Islet precursor cell (in vitro differentiated cells): ENCODE measurements at regions not wholly inside any gene's neighbourhood (a gene's known extent, or its start where the extent isn't known, plus 50 kb on each side); places are given as distances from the start of the nearest gene placed in this dataset.
"Not testable (repeated sequence)": the region's sequence is repeated elsewhere in the genome, so short reads cannot be mapped to it uniquely, and the experiment has no call there.

Source experiments
- DNase-seq: peaks from one replicate; pipeline ENCODE4 v3.0.0-alpha.2; 2018

DNA sequence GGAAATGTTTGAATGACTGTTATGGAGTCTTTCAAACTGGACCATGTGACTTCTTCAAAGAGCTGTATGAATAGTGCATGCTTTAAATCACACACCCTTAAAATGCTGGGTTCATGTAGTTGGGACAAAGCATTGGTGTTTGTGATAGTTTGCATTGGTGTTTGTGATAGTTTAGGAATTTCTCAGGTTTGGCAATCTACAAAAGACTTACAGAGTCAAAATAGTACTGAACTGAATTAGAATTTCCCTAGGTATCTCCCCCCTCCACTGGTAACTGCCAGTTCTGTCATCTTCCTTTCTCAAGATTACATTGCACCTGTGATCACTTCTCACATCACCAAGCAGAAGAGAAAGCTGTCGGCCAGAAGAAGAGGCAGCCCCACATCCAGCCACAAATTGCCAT is 261.1 kb downstream of the GATA3 start:
- DNase-seq: no peak

GRCh38 chr10:8316284-8316683 is 261.8 kb downstream of the GATA3 start:
- no peak for DNase-seq

GRCh38 chr10:8318429-8318828 is 263.9 kb downstream of the GATA3 start:
- DNase-seq: not testable (repeated sequence)

DNA sequence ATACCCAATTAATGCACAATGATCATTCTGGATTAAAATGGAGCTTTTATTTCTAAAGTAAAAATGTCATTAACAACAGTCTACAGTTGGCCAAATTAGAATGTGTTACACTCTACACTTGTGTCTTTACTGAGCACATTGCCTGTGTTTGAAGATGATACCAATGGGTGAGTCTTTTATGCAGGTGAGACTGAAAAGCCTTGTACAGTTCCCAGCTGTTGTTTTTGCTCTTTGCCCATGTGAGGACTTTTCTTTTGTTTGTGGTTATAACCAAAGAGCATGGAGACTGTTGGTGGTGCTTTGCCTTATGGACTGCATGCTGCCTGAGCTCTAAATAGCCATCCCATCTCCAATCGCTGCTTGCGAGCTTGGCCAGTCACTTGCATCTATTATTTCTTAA is 264.5 kb downstream of the GATA3 start:
- no peak for DNase-seq

DNA sequence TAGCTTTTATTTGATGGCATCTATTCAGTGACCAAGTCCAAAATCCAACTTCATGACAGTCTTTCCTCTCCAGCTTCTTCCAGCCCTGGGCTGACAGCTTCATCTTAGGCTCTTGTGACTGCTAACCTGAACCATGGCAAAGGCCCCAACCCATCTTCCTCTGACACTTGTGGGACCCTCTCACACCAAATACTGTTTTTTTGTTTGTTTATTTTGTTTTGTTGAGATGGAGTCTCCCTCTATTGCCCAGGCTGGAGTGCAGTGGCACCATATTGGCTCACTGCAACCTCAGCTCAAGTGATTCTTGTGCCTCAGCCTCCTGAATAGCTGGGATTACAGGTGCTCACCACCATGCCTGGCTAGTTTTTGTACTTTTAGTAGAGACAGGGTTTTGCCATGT is 265.2 kb downstream of the GATA3 start:
- DNase-seq: no peak

DNA sequence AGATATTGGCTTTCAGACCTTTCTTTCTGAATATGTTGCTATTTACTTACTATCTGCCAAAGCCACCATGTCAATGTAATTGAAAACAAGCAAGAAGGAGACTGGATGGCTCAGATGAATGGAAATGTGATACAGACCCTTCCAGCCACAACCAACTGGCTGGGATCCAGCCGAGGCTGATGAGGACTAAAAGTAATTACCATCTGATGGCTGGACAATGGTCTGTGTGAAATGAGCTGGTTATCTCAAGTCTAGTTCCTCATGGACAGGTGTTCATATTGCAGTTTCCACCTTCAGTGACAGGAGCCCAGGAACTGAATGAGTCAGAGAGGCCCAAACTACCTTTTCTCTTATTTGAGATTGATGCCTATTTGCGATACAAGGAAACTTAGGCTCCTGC is 267.5 kb downstream of the GATA3 start:
- DNase-seq: no peak

DNA sequence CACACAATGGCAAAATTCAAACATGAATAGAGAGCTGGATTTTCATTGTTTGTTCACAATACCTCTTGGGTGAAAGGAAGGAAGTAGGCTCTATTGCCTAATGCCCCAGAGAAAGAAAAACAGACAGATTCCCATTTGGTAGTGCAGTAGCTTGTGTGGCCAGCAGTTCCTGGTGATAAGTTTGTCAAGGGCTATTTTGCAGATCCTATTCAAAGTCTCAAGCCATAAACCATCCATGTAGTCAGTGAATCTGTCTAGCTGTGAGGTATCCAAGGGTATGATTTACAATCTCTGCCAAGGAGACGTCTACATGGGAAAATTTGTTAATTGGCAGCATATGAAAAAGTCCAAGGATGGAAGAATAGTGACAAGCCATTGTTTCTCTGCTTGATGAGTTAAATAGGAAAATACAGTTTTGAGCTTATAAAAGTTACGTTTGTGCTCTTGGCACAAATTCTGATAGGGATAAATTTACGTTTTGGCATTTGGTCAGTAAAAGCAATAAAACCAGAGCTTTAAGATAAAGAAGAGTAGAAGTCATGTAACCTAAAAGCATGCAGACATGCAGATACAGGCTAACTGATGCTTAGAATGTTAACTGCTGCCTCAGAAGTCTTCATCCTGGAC is 269.1 kb downstream of the GATA3 start:
- DNase-seq: no peak

DNA sequence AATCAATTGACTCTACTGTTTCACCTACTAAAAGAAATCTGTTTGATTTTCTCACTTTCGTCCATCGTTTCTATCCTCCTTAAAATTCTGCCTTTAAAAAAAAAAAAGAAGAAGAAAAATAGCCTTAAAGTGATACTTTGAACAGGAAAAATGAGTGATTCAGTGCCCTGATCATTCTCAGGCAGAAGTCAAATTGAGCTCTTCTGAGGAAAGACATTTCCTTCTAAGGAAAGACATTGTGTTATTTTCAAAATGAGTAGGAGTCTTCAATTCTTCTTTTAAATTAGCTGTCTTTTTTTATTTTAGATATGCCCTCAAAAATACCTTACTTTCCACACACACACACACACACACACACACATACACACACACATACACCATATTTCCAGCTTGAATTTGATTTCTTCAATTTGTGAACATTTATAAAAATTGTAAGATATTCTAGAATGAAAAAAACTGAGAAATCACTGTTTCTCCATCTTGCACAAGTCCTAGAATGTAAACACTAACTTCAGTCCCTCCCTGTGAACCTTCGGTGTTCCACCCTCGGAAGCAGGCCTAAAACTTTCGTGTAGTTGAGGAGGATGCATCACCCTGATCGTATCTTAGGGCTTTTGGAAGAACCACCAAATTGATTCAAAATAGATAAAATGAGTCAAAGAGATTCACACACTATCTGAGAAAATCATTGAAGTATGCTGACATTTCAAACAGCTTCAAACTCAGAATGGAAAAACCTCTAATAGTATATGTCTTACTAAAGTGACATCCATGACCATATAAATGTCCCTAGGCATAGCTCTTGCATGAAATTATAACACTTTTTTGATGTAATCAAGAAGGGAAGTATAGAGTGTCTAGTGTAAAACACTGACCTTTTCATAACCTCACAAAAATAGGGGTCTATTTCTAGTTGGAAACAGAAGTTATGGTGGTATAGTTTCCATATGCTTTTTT is 270.8 kb downstream of the GATA3 start:
- DNase-seq: no peak

DNA sequence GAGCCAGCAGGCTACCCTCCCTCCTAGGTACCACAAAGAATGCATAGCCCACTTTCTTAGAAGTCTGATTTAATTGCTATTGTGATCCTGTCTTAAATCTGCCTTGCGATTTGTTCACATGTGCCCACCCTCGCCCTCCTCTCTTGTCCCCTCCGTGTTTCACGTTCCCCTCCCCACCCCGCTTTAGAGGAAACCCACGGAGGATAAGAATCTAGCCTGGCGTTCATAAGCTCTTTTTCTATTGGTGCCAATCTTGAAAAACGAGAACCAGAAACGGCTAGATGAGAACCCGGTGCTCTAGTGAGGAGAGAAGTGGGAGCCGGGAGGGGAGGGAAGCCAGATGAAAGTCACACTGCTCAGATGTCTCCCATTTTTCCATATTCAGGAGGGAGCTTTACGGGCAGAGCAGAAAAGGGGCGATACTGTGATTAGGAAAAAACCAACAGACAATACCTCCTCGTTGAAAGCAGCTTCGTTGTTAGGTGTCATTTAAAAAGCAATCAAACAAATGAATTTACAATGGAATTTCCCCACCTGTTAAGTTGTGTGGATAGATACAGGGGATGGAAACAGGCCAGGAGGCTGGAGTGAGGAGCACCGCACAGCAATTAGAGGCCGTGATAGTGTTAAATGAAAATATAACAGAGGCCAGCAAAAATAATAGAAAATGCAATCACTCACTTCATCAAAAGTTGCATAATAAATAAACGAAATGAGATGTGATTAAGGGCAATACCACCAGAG is 272.1 kb downstream of the GATA3 start:
- DNase-seq: no peak

GRCh38 chr10:8327140-8327423 is 272.6 kb downstream of the GATA3 start:
- DNase-seq: no peak

DNA sequence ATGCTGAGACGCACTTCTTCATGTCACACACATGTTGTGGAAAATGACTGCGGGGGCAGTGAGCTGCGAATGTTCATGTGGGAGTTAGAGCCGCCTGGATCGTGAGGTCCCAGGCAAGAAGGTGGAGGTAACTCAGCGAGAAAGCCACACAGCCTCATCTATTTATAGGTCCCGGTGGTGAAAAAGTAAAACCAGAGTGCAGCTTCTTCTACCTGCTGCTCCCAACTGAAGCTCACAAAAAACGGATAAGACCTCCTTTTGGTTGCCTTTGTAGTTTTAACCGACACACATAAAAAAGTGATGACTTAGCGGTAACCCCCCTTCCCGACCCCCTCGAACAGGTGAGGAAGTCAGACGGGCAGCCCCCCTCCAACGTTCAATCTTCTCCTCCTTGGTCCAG is 276.9 kb downstream of the GATA3 start:
- no peak for DNase-seq

DNA sequence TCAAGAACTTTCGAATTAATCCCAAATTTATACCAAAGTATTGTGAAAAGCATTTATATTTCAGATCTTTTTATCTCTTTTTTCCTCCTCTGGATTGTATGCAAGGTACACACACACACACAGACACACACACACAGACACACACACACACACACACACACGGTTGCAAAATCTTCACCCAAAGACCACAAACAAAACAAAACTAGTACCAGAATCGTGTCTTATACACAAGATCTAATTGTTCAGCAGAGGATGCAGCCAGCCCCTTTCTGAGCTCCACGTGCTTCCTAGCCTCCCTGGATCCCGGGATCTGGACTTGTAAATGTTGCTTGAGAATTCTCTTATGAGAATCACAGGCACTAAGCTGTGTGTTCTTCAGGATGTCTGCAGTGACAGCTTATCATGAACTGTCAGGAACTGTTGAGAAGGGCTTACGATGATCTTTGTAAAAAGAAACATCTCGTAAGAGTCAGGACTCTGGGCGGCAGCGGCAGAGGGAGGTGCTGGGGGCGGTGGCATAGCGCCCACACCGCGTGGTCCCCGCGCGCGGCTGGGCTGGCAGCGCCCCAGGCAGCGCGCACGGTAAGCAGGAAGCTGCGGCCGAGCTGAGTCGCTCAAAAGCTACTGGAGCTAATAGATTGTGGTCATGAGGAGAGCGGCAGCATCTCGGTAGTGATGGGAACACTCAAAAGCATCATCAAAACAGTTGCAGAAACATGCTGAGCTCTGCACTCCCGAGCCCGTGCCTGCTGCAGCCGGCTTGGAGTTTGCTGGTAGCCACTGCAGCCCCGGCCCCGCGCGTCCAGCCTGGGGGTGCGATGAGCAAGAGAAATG is 277.6 kb downstream of the GATA3 start:
- DNase-seq: peak; percentile 80

DNA sequence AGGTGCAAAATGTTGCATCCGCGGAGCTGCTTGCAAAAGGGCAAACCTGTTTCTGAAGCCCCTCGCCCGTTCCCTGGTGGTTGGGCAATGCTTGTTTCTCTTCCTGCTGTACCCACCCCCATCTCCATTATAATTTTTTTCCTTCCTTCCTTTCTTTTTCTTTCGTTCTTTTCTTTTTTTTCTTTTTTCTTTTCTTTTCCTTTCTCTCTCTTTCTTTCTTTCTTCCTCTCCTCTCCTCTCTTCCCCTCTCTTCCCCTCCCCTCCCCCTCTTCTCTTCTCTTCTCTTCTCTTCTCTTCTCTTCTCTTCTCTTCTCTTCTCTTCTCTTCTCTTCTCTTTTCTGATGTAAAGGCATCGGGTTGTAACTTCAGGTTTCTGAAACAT is 278.2 kb downstream of the GATA3 start:
- DNase-seq: no peak

DNA sequence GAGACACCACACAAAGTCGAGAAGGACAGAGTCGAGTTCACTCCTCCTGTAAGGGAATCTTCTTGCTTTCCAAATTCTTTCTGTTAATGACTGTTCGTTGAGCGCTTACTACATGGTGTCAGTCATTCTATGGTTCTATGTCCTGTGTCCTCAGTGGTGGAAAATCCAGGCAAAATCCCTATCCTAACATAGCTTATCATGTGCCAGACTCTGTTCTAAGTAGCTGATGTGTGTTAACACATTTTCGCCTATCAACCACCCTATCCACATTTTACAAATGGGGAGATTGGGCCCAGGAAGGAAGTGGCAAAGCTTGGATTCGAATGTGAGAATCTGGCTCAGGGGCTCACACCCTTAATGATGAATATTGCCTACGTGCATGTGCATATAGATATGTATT is 280.1 kb downstream of the GATA3 start:
- DNase-seq: no peak

- DNase-seq: no peak
Measured at GRCh38 chr10:8336629-8337331, 282.3 kb downstream of the GATA3 start.

DNA sequence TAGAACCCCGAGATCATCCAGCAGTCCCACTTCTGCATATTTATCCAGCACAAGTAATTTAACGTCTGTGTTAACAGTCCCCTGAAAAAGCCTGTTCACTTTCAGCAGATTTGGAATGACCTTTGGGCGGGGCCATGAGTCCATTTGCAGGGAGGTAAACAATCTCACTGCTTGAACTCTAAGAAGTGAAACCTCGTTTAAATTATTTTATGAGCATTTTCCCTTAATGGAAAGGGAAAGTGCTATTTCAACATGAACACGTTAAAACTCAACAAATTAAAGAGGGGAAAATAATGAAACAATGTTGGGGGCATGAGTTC is 282.8 kb downstream of the GATA3 start:
- DNase-seq: no peak

- no peak for DNase-seq
Measured at GRCh38 chr10:8338177-8338766, 283.8 kb downstream of the GATA3 start.

GRCh38 chr10:8344756-8345155 is 290.3 kb downstream of the GATA3 start:
- DNase-seq: no peak

- DNase-seq: no peak
Measured at GRCh38 chr10:8346861-8347260, 292.4 kb downstream of the GATA3 start.

DNA sequence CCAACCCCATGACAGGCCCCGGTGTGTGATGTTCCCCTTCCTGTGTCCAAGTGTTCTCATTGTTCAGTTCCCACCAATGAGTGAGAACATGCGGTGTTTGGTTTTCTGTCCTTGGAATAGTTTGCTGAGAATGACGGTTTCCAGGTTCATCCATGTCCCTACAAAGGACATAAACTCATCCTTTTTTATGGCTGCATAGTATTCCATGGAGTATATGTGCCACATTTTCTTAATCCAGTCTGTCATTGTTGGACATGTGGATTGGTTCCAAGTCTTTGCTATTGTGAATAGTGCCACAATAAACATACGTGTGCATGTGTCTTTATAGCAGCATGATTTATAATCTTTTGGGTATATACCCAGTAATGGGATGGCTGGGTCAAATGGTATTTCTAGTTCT is 293.1 kb downstream of the GATA3 start:
- DNase-seq: not testable (repeated sequence)

- peak; percentile 76 for DNase-seq
Measured at GRCh38 chr10:8349610-8350249, 295.2 kb downstream of the GATA3 start.
